HG03135 (cell line): ENCODE measurements at regions not wholly inside any gene's neighbourhood (a gene's known extent, or its start where the extent isn't known, plus 50 kb on each side); places are given as distances from the start of the nearest gene placed in this dataset.
"Not testable (repeated sequence)": the region's sequence is repeated elsewhere in the genome, so short reads cannot be mapped to it uniquely, and the experiment has no call there.

Source experiments
- ATAC-seq: cut with Tn5 transposase; IDR thresholded peaks from one replicate; pipeline ENCODE4 v1.9.1; 2021; ENCODE audit warnings: mild to moderate bottlenecking, moderate library complexity; ENCODE audit not compliant: unreplicated experiment

DNA sequence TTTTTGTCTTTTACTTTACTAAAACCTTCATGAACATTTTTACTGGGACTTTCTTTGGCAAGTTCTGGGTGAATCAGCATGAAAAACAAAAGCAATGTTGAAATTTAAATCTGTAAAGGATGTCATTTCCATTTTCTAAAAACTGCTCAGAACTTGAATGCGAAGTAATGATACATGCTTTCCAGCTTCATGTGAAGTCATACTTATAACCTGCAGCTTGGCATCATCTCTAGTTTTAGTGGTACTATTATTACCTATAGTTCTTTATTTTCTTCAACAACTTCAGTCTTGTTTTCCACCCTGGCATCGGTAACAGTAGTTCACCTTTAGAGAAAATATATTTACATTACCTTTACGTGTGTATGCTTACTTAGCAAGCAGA lies 421.4 kb upstream of the DIPK2B start:
- ATAC-seq, result no peak

DNA sequence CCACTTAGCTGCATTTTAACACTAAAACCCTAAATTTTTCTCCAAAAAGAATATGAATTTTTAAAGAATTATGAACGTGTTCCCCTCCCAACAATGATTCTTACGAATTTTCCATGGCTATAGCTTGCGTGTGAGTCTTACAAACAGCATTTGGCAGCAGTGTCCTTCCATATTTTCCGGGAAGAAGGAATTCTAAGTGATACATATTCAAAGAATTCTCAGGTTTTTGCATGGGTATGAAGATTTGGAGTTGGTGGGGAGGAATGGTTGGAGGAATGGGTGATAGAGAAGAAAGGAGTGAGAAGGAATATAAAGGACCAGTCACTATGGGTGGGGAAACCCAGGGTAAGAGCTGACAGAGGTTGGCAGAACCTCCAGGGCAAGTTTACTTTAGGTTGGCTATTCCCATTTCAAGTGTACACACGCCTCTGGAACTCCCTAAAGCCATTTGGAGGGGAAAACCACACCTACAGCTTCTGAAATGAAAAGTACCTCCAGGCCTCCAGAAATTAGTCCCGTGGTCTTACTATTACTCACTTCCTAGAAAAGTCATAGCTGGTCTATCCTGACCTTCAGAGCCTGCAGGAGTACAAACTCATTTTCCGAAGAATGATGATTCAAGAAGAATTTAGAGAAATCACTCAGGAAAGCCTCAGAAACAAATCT lies 420.8 kb upstream of the DIPK2B start:
- ATAC-seq, result no peak

DNA sequence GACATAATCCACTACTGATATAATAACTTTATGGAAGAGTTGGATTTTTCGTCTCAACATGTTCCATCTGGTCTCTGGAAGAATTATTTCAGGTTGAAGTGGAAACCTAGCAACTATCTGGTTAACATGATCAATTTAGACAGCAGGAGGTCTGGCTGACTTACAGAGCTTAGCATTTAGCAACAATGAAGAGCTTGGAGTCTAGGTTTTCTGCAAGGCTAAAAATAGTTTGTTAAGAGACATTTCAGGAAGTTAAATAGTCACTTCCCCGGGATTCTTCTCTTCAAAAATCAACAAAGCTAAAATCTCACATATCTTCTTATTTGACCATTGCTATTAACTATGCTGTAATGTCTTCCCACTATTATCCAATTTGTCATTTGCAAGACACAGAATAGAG lies 418.6 kb upstream of the DIPK2B start:
- no peak for ATAC-seq

DNA sequence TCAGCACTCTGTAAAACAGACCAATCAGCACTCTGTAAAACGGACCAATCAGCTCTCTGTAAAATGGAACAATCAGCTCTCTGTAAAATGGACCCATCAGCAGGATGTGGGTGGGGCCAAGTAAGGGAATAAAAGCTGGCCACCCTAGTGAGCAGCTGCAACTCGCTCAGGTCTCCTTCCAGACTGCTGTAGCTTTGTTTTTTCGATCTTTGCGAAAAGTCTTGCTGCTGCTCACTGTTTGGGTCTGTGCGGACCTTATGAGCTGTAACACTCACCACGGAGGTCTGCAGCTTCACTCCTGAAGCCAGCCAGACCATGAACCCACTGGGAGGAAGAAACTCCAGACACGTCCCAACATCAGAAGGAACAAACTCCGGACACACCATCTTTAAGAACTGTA lies 414.9 kb upstream of the DIPK2B start:
- ATAC-seq, result not testable (repeated sequence)

DNA sequence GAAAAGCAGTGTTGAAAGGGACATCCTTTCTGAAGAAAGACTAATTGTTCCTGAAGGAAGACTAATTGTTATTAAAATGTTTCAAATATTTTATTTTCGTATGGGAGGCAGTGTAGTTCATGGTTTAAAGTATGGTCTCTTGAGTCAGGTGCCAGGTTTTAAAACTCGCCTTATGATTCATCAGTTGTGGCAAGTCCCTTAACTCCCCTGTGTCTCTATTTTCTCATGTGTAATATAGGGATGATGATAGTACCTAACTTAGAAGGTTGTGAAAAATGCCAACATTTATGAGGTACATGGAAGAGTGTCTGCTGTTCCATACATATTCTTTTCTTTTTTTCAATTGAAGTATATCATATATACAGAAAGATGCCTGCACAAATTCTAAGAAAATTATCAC lies 414.2 kb upstream of the DIPK2B start:
- no peak for ATAC-seq

DNA sequence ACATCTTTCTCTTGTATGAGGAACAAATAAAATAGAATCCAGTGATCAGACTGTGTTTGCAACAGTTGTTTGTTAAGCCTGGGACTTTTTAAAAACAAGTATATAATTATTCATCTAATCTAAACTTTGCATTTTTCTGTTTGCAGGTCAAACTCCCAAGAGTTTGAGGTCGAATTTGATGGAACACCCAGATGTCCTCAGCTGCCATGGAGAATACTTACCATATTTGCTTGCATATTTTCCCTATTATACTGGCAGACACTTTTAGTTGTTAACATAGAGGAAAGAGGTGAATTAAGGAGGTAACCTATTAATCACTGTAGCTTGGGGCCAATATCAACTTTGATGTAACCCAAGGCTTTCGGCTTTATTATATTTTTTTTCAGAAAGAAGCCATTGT lies 401.5 kb upstream of the DIPK2B start:
- no peak for ATAC-seq

DNA sequence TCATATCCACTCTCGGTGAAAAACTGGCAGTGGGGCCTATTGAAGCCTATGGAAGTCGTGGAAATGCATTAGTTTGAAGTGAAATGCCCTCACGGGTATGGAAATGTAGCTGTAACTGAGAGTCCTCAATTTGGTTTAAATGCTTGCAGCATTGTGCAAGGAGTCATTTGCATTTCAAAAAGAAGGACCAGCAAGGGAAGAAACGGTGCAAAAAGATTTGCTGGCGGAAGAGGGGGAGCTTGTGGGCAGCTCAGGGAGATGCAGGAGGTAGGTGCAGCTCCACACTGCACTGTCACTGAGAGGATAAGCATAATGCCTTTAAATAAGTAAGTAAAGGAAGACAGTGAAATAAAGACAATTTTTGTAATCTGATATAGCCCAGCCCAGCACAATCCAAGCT lies 400.4 kb upstream of the DIPK2B start:
- ATAC-seq, result no peak

DNA sequence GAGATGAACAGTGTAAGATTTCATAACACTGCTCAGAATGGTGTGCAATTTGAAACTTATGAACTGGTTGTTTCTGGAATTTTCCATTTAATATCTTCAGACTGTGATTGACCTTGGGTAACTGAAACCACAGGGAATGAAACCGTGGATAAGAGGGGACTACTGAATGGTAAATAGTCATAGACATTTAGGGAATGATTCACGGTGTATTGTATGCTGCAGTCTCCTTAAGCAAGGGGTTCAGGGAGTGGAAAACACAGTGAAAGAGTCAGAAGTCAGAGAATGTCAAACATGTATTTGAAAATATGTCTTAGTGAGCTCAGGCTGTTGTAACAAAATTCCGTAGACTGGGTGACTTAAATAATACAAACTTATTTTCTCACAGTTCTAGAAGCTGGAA lies 398.2 kb upstream of the DIPK2B start:
- no peak for ATAC-seq

DNA sequence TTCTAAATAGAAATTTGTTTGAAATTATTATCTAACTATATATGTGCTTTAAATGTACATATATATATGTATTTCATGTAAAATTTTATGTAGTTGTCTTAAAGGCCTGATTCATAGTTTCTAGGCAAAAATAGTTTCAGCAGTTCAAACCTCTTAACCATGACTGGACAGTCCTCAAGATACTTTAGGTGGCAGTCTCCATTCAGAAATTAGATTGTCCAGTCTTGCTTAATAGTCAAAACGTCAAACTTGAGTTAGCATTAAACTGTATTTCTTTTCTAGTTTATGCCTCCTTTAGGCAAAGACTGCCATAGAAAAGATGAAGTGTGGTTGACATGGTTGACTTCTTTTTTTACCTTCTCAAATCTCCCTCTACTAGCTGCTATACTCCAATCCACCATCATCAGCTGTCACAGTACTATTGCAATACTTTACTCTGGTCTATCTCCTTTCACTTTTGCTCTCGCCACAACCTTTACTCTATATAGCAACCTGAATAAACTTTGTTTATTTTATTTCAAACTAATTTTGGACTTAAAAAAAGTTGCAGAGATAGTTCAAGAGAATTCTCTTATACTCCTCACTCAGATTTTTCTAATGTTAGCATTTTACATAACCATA lies 395.6 kb upstream of the DIPK2B start:
- no peak for ATAC-seq

DNA sequence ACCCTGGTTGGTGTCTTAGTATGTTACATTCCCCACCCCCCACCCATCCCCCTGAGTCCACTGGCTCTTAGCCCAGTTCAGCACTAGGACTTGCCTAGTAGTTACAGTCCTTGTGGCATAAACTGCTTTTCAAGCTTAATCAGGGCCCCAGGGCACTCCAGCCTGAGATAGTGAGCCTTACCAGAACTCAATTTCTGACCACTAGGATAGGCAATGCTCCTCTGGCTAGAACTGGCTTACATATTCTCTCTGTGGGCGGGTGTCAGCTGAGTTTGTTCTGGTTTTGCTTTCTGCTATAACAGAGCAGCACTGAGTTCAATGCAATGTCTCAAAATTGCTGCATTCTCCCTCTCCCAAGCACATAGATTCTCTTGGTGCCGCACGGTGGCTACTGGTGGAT lies 391.4 kb upstream of the DIPK2B start:
- ATAC-seq, result no peak

DNA sequence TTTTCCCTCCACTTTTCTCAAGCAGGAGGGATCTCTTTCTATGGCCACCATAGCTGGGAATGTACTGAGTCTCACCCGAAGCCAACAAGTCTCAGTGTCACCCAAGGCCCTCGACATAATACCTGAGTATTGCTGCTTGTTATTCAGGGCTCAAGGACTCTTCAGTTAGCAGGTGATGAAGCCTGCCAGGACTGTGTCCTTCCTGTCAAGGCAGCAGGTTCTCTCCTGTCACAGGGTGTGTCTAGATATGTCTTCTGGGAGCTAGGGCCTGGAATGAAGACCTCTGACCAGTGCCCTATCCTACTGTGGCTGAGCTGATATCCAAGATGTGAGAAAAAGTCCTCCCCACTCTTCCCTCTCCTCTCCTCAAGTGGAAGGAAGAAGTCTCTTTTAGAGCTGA lies 391.0 kb upstream of the DIPK2B start:
- no peak for ATAC-seq

DNA sequence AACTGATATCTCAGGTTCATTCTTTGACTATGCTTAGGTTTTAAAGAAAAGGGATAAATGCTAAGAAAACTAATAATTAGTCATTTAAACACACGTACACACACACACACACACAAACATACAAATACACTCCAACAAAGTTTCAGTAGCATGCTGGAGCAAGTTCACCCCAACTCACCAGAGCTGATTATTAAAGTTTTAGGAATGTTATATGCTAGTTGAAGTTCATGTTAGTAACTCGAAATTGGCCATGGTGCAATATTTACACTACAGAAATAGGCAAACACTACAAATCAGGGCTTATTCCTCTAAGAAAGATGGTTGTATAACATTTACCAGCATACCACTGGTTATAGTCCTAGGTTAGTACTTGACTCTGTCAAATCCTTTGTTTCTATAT lies 384.0 kb upstream of the DIPK2B start:
- no peak for ATAC-seq

DNA sequence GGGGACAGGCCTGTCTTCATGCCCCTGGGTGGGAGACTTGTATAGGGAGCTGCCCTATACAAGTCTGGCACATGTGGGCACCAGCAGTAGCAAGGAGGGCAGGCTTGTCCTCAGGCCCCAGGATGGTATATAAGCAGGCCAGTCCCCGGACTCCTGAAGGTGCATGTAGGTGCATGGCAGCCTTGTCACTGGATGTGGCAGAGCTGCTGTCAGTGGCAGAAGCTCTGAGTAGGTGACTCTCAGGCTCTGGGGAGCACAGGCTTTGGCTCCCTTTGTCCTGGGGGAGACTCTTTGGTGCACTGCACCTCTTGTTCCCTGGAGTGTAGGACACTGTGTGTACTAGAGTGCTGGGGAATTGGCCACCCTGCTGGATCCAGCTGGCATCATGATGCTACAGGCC lies 376.7 kb upstream of the DIPK2B start:
- no peak for ATAC-seq

DNA sequence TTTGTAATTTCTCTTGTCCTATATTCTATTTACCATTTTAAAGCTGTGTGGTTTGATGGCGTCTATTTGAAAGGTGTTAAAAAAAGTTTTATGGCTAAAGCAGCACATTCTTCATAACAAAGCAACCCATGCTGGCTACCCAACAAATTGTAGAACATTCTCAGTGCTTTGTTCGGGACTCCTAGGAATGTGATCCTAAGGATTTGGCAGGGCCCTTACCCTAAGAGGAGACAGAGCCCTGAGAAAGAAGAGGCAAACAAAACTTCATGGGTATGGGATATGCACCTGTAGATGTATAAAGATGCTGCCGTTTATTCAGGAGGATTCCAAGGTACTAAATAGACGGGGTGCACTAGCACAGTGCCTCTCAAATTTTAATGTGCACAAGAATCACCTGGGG lies 370.8 kb upstream of the DIPK2B start:
- ATAC-seq, result no peak

DNA sequence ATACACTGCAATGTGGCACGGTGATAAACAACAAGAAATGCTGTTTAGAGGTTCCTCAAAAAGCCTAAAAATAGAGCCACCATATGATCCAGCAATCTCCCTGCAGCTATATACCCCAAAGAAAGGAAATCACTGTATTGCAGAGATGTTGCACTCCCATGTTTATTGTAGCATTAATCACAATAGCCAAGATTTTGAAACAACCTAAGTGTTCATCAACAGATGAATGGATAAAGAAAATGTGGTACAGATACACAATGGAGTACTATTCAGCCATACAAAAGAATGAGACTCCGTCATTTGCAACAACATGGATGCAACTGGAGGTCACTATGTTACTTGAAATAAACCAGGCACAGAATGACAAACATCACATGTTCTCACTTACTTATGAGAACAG lies 365.8 kb upstream of the DIPK2B start:
- no peak for ATAC-seq

DNA sequence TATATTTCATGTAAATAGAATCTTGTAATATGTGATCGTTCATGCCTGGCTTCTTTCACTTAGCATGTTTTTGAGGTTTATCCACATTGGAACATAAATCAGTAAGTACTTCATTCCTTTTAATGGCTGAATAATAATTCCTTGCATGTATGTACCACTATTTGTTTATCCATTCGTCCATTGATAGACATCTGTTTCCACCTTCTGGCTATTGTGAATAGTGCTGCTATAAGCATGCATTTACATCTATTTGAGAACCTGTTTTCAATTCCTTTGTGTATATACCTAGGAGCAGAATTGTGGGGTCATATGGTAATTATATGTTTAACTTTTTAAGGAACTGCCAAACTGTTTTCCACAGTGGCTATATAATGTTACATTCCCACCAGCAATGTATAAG lies 356.7 kb upstream of the DIPK2B start:
- ATAC-seq, result no peak

DNA sequence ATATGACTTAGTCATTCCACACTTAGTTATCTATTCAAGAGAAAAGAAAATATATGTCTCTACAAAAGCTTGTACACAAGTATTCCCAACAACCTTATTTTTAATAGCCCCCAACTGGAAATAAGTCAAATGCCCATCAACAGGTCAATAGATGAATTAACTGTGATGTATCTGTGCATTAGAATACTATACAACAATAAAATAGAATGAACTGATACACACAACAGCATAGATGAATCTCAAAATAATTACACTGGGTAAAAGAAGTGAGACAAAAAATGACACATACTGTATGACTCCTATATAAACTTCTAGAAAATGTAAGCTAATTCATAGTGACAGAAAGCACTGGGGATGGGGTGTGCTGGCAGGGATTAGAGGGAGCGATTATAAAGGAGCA lies 354.1 kb upstream of the DIPK2B start:
- ATAC-seq, result no peak

DNA sequence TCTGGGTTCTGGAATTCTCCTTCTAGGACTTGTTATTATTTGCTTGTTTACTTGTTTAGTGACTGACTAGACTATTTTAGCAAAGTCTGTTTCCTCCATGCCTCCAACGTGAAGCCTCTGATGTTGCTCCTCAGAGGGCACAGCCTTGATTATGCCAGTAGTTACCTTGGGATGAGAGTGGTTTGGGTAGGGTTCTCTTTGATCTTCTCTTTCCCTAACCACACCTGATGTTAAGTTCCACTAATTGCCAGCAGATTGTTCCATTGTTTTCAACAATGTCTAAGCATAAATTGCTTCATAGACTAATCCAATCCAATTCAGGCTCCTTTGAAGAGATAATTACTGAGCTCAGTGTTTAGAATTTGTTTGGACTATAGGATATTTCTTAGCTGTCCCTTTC lies 352.7 kb upstream of the DIPK2B start:
- no peak for ATAC-seq

DNA sequence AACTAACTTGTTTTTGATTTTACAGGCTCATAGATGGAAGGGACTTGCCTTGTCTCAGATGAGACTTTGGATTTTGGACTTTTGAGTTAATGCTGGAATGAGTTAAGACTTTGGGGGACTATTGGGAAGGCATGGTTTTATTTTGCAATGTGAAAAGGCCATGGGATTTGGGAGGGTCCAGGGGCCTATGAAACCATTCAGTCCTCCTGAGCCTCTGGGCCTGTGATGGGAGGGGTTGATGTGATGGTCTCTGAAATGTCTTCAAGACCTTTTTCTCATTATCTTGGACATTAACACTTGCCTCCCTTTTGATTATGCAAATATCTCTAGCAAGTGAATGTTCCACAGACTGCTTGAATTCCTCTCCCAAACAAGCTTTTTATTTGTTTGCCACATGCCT lies 346.0 kb upstream of the DIPK2B start:
- ATAC-seq, result not testable (repeated sequence)

DNA sequence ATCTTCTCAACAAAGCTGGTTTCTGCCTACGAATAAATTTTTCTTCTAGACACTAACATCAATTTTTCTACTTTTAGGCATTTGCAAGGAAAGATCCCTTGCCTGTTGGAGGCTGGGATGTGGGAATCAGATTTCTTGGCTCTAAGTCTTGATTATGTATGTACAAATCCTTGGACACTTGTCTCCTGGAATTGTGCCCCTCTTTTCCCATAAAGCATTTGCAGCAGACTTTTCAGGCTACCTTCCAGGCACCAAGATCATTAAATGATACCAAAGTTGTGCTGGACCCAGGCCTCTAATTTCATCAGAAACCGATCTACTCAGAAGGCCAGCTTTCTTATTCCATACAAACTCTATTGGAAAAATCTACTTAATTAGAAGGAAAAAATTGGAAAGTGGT lies 339.5 kb upstream of the DIPK2B start:
- no peak for ATAC-seq

DNA sequence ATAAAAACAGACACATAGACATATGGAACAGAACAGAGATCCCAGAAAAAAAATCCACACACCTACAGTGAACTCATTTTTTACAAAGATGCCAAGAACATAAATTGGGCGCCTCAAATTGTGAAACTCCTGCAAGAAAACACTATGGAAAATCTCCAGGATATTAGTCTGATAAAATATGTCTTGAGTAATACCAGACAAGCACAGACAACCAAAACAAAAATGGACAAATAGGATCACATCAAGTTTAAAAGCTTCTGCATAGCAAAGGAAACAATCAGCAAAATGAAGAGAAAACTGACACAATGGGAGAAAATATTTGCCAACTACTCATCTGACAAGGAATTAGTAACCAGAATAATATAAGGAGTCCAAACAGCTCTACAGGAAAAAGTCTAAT lies 337.3 kb upstream of the DIPK2B start:
- ATAC-seq, result no peak

DNA sequence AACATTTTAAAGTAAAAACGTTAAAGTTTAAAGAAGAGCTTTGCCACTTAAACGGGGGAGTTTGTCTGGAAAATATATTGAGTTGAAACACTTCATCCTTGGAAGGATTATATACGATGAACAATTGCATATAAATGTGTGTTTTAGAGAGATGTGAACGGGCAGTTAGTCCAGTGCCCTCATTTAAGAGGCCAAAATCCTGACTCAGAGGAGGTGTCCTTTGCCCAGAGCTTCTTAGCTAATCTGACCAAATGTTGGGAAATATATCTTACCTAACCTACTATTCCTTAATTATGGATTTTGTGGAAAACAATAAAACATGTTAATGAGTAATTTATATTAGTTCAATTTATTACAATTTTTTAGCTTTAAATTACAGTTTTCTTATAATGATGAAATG lies 327.2 kb upstream of the DIPK2B start:
- ATAC-seq, result no peak

DNA sequence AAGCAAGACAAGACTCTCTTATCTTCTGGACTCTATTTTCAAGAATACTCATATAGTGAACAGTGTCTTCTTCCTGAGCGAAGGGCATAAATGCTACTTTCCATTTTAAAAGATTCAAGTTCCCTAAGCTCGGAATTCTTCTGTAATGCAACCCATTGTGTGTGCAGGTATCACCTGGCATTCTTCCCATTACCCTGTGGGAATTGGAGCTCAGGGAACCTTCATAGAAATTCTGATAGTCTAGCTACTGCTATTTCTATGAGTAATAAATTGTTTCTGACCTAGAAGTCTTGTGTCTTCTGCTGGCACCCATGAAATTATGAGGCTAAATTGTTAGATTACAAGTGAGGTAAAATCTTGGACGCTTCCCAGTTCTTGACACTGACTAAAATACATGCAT lies 324.1 kb upstream of the DIPK2B start:
- no peak for ATAC-seq
